ENCODE measurements at regions not wholly inside any gene's neighbourhood (a gene's known extent, or its start where the extent isn't known, plus 50 kb on each side); places are given as distances from the start of the nearest gene placed in this dataset.
A peak's percentile ranks its signal among the peaks of the same experiment; 100 is the strongest.
"Not testable (repeated sequence)": the region's sequence is repeated elsewhere in the genome, so short reads cannot be mapped to it uniquely, and the experiment has no call there.

GRCh38 chr12:63354969-63355368, 204.0 kb upstream of the AVPR1A start:
- in situ Hi-C loops (cut with HindIII; ENCODE audit: low pct_unique_long_range_greater_than_20kb, low sequenced_read_pairs), result no loop called here
- DNase-seq (ENCODE audit: low read depth, low spot score), result no peak

GRCh38 chr12:63353559-63353958, 202.6 kb upstream of the AVPR1A start:
- in situ Hi-C loops (cut with HindIII; ENCODE audit: low pct_unique_long_range_greater_than_20kb, low sequenced_read_pairs), result no loop called here
- peak; percentile 36 for DNase-seq (ENCODE audit: low read depth, low spot score)

GRCh38 chr12:63351370-63351769, 200.4 kb upstream of the AVPR1A start:
- DNase-seq (ENCODE audit: low read depth, low spot score), result no peak
- in situ Hi-C loops (cut with HindIII; ENCODE audit: low pct_unique_long_range_greater_than_20kb, low sequenced_read_pairs), result no loop called here

- no peak for DNase-seq (ENCODE audit: low read depth, low spot score)
- in situ Hi-C loops (cut with HindIII; ENCODE audit: low pct_unique_long_range_greater_than_20kb, low sequenced_read_pairs), result no loop called here
Measured at GRCh38 chr12:63348556-63348955, 197.6 kb upstream of the AVPR1A start.

- DNase-seq (ENCODE audit: low read depth, low spot score); in situ Hi-C loops (cut with HindIII; ENCODE audit: low pct_unique_long_range_greater_than_20kb, low sequenced_read_pairs): not testable (repeated sequence)
Measured at GRCh38 chr12:63337158-63337557, 186.2 kb upstream of the AVPR1A start.

- DNase-seq (ENCODE audit: low read depth, low spot score), result no peak
- in situ Hi-C loops (cut with HindIII; ENCODE audit: low pct_unique_long_range_greater_than_20kb, low sequenced_read_pairs), result no loop called here
Measured at GRCh38 chr12:63326260-63326659, 175.3 kb upstream of the AVPR1A start.

- in situ Hi-C loops (cut with HindIII; ENCODE audit: low pct_unique_long_range_greater_than_20kb, low sequenced_read_pairs), result no loop called here
- DNase-seq (ENCODE audit: low read depth, low spot score), result no peak
Measured at GRCh38 chr12:63325757-63326156, 174.8 kb upstream of the AVPR1A start.

GRCh38 chr12:63323942-63324341, 172.9 kb upstream of the AVPR1A start:
- in situ Hi-C loops (cut with HindIII; ENCODE audit: low pct_unique_long_range_greater_than_20kb, low sequenced_read_pairs), result no loop called here
- no peak for DNase-seq (ENCODE audit: low read depth, low spot score)

GRCh38 chr12:63321373-63321772, 170.4 kb upstream of the AVPR1A start:
- no peak for DNase-seq (ENCODE audit: low read depth, low spot score)
- in situ Hi-C loops (cut with HindIII; ENCODE audit: low pct_unique_long_range_greater_than_20kb, low sequenced_read_pairs), result no loop called here

GRCh38 chr12:63319936-63320633, 169.1 kb upstream of the AVPR1A start:
- in situ Hi-C loops (cut with HindIII; ENCODE audit: low pct_unique_long_range_greater_than_20kb, low sequenced_read_pairs), result no loop called here
- DNase-seq (ENCODE audit: low read depth, low spot score), result no peak

GRCh38 chr12:63319386-63319785, 168.4 kb upstream of the AVPR1A start:
- peak; percentile 76 for DNase-seq (ENCODE audit: low read depth, low spot score)
- in situ Hi-C loops (cut with HindIII; ENCODE audit: low pct_unique_long_range_greater_than_20kb, low sequenced_read_pairs), result no loop called here

GRCh38 chr12:63318933-63319332, 167.9 kb upstream of the AVPR1A start:
- in situ Hi-C loops (cut with HindIII; ENCODE audit: low pct_unique_long_range_greater_than_20kb, low sequenced_read_pairs), result no loop called here
- DNase-seq (ENCODE audit: low read depth, low spot score), result no peak

GRCh38 chr12:63318313-63318712, 167.3 kb upstream of the AVPR1A start:
- in situ Hi-C loops (cut with HindIII; ENCODE audit: low pct_unique_long_range_greater_than_20kb, low sequenced_read_pairs), result no loop called here
- no peak for DNase-seq (ENCODE audit: low read depth, low spot score)

- in situ Hi-C loops (cut with HindIII; ENCODE audit: low pct_unique_long_range_greater_than_20kb, low sequenced_read_pairs), result no loop called here
- no peak for DNase-seq (ENCODE audit: low read depth, low spot score)
Measured at GRCh38 chr12:63317880-63318279, 166.9 kb upstream of the AVPR1A start.

GRCh38 chr12:63317286-63317846, 166.4 kb upstream of the AVPR1A start:
- DNase-seq (ENCODE audit: low read depth, low spot score), result no peak
- in situ Hi-C loops (cut with HindIII; ENCODE audit: low pct_unique_long_range_greater_than_20kb, low sequenced_read_pairs), result no loop called here

GRCh38 chr12:63313139-63313538, 162.1 kb upstream of the AVPR1A start:
- in situ Hi-C loops (cut with HindIII; ENCODE audit: low pct_unique_long_range_greater_than_20kb, low sequenced_read_pairs), result no loop called here
- DNase-seq (ENCODE audit: low read depth, low spot score), result no peak

- no peak for DNase-seq (ENCODE audit: low read depth, low spot score)
- in situ Hi-C loops (cut with HindIII; ENCODE audit: low pct_unique_long_range_greater_than_20kb, low sequenced_read_pairs), result no loop called here
Measured at GRCh38 chr12:63308671-63309070, 157.7 kb upstream of the AVPR1A start.

GRCh38 chr12:63307849-63308248, 156.8 kb upstream of the AVPR1A start:
- no peak for DNase-seq (ENCODE audit: low read depth, low spot score)
- in situ Hi-C loops (cut with HindIII; ENCODE audit: low pct_unique_long_range_greater_than_20kb, low sequenced_read_pairs), result no loop called here

All from SK-MEL-5 (cell line).